ENCODE measurements at regions not wholly inside any gene's neighbourhood (a gene's known extent, or its start where the extent isn't known, plus 50 kb on each side); places are given as distances from the start of the nearest gene placed in this dataset.

- Mint-ChIP-seq H3K36me3 (ENCODE audit: low read depth) (no peaks in the 10 kb centered on the region), H3K4me1 (peaks cover 2% of the 10 kb centered on the region), H3K9me3 (ENCODE audit: low read depth) (peaks cover 12% of the 10 kb centered on the region), H3K27me3 (no peaks in the 10 kb centered on the region), H3K27ac (no peak overlapping the region), H3K4me3 (no peak overlapping the region)
- ChIA-PET POLR2A (no interaction called here), CTCF (interaction anchor here (0.5 kb wide), 1 partner anchor 14 kb away, joined by 3 read pairs; no protein-coding TSS in a partner anchor)
- intact Hi-C loops (cut with DNase I, micrococcal nuclease): no loop called here
- ATAC-seq: no peak
- DNase-seq: no peak
Measured at GRCh38 chr3:16715281-16715680, 110.1 kb upstream of the DAZL start.

GRCh38 chr3:16719426-16719825 is 114.2 kb upstream of the DAZL start:
- intact Hi-C loops (cut with DNase I, micrococcal nuclease): no loop called here
- Mint-ChIP-seq H3K27ac (no peak overlapping the region), H3K27me3 (no peaks in the 10 kb centered on the region), H3K4me3 (no peak overlapping the region), H3K36me3 (ENCODE audit: low read depth) (no peaks in the 10 kb centered on the region), H3K4me1 (peaks cover 4% of the 10 kb centered on the region), H3K9me3 (ENCODE audit: low read depth) (no peaks in the 10 kb centered on the region)
- DNase-seq (no peak), ATAC-seq (no peak)
- POLR2A ChIA-PET: no interaction called here
- CTCF ChIA-PET: interaction anchor here (0.7 to 1.6 kb wide), 2 partner anchors 47 to 48 kb away, joined by 3 read pairs; no protein-coding TSS in a partner anchor

GRCh38 chr3:16720367-16720940 is 115.2 kb upstream of the DAZL start:
- Mint-ChIP-seq H3K4me1 (peaks cover 4% of the 10 kb centered on the region), H3K36me3 (ENCODE audit: low read depth) (no peaks in the 10 kb centered on the region), H3K4me3 (no peak overlapping the region), H3K9me3 (ENCODE audit: low read depth) (peaks cover 3% of the 10 kb centered on the region), H3K27me3 (no peaks in the 10 kb centered on the region), H3K27ac (no peak overlapping the region)
- ChIA-PET CTCF (interaction anchor here (0.6 to 0.7 kb wide), 2 partner anchors 46 to 124 kb away, joined by 3 read pairs; no protein-coding TSS in a partner anchor), POLR2A (no interaction called here)
- intact Hi-C loops (cut with DNase I, micrococcal nuclease): no loop called here
- DNase-seq (no peak), ATAC-seq (peak; percentile 47)

- no peaks in the 10 kb centered on the region for H3K27me3 Mint-ChIP-seq
- H3K36me3 Mint-ChIP-seq (ENCODE audit: low read depth): no peaks in the 10 kb centered on the region
- no peak overlapping the region for H3K4me3 Mint-ChIP-seq
- H3K9me3 Mint-ChIP-seq (ENCODE audit: low read depth): peaks cover 8% of the 10 kb centered on the region
- DNase-seq (no peak), ATAC-seq (no peak)
- no peak overlapping the region for H3K27ac Mint-ChIP-seq
- peaks cover 4% of the 10 kb centered on the region for H3K4me1 Mint-ChIP-seq
- ChIA-PET CTCF (no interaction called here), POLR2A (no interaction called here)
- intact Hi-C loops (cut with DNase I, micrococcal nuclease): no loop called here
Measured at GRCh38 chr3:16721494-16721893, 116.3 kb upstream of the DAZL start.

GRCh38 chr3:16723978-16724377 is 118.8 kb upstream of the DAZL start:
- intact Hi-C loops (cut with DNase I, micrococcal nuclease): no loop called here
- no peak for ATAC-seq
- Mint-ChIP-seq H3K36me3 (ENCODE audit: low read depth) (no peaks in the 10 kb centered on the region), H3K27ac (no peak overlapping the region), H3K4me3 (no peak overlapping the region), H3K4me1 (peaks cover 4% of the 10 kb centered on the region), H3K9me3 (ENCODE audit: low read depth) (peaks cover 8% of the 10 kb centered on the region), H3K27me3 (no peaks in the 10 kb centered on the region)
- ChIA-PET CTCF (no interaction called here), POLR2A (interaction anchor here (0.6 kb wide), 1 partner anchor 663 kb away, joined by 3 read pairs; no protein-coding TSS in a partner anchor)
- DNase-seq: no peak

GRCh38 chr3:16724487-16724886 is 119.3 kb upstream of the DAZL start:
- Mint-ChIP-seq H3K4me3 (no peak overlapping the region), H3K27ac (no peak overlapping the region), H3K27me3 (no peaks in the 10 kb centered on the region), H3K36me3 (ENCODE audit: low read depth) (no peaks in the 10 kb centered on the region), H3K4me1 (peaks cover 4% of the 10 kb centered on the region), H3K9me3 (ENCODE audit: low read depth) (peaks cover 8% of the 10 kb centered on the region)
- no peak for DNase-seq
- CTCF ChIA-PET: no interaction called here
- POLR2A ChIA-PET: interaction anchor here (0.6 kb wide), 1 partner anchor 664 kb away, joined by 3 read pairs; no protein-coding TSS in a partner anchor
- intact Hi-C loops (cut with DNase I, micrococcal nuclease): no loop called here
- ATAC-seq: no peak

GRCh38 chr3:16725972-16726371 is 120.7 kb upstream of the DAZL start:
- ChIA-PET CTCF (no interaction called here), POLR2A (no interaction called here)

GRCh38 chr3:16728770-16729745 is 123.8 kb upstream of the DAZL start:
- no peak overlapping the region for H3K27ac Mint-ChIP-seq
- intact Hi-C loops (cut with DNase I, micrococcal nuclease): no loop called here
- CTCF ChIA-PET: no interaction called here
- DNase-seq (no peak), ATAC-seq (no peak)
- H3K27me3 Mint-ChIP-seq: no peaks in the 10 kb centered on the region
- H3K4me1 Mint-ChIP-seq: no peaks in the 10 kb centered on the region
- H3K9me3 Mint-ChIP-seq (ENCODE audit: low read depth): peaks cover 25% of the 10 kb centered on the region
- H3K36me3 Mint-ChIP-seq (ENCODE audit: low read depth): peaks cover 3% of the 10 kb centered on the region
- POLR2A ChIA-PET: no interaction called here
- no peak overlapping the region for H3K4me3 Mint-ChIP-seq

More at GRCh38 chr3:16725972-16726371, 120.7 kb upstream of the DAZL start:
- DNase-seq (no peak), ATAC-seq (no peak)
- no peaks in the 10 kb centered on the region for H3K36me3 Mint-ChIP-seq (ENCODE audit: low read depth)
- H3K4me1 Mint-ChIP-seq: no peaks in the 10 kb centered on the region
- H3K9me3 Mint-ChIP-seq (ENCODE audit: low read depth): peaks cover 8% of the 10 kb centered on the region
- no peak overlapping the region for H3K27ac Mint-ChIP-seq
- H3K27me3 Mint-ChIP-seq: no peaks in the 10 kb centered on the region
- intact Hi-C loops (cut with DNase I, micrococcal nuclease): no loop called here
- H3K4me3 Mint-ChIP-seq: no peak overlapping the region

- H3K4me3 Mint-ChIP-seq: no peak overlapping the region
- peaks cover 12% of the 10 kb centered on the region for H3K4me1 Mint-ChIP-seq
- ChIA-PET POLR2A (no interaction called here), CTCF (no interaction called here)
- DNase-seq (no peak), ATAC-seq (no peak)
- H3K27ac Mint-ChIP-seq: no peak overlapping the region
- no peaks in the 10 kb centered on the region for H3K36me3 Mint-ChIP-seq (ENCODE audit: low read depth)
- H3K27me3 Mint-ChIP-seq: peaks cover 2% of the 10 kb centered on the region
- intact Hi-C loops (cut with DNase I, micrococcal nuclease): no loop called here
- H3K9me3 Mint-ChIP-seq (ENCODE audit: low read depth): peaks cover 13% of the 10 kb centered on the region
Measured at GRCh38 chr3:16738451-16738850, 133.2 kb upstream of the DAZL start.

- Mint-ChIP-seq H3K4me3 (no peak overlapping the region), H3K36me3 (ENCODE audit: low read depth) (no peaks in the 10 kb centered on the region), H3K27me3 (peaks cover 2% of the 10 kb centered on the region), H3K4me1 (peaks cover 12% of the 10 kb centered on the region), H3K9me3 (ENCODE audit: low read depth) (peaks cover 5% of the 10 kb centered on the region), H3K27ac (no peak overlapping the region)
- intact Hi-C loops (cut with DNase I, micrococcal nuclease): loop anchor here (5.0 kb wide), 3 partner anchors 142 to 413 kb away; no protein-coding TSS in a partner anchor
- ChIA-PET POLR2A (no interaction called here), CTCF (no interaction called here)
- DNase-seq (no peak), ATAC-seq (no peak)
Measured at GRCh38 chr3:16739541-16740105, 134.4 kb upstream of the DAZL start.

- CTCF ChIA-PET: interaction anchor here (1.1 kb wide), 1 partner anchor 140 kb away, joined by 3 read pairs; no protein-coding TSS in a partner anchor
- ATAC-seq (no peak), DNase-seq (no peak)
- POLR2A ChIA-PET: no interaction called here
- peaks cover 12% of the 10 kb centered on the region for H3K4me1 Mint-ChIP-seq
- no peak overlapping the region for H3K27ac Mint-ChIP-seq
- peaks cover 3% of the 10 kb centered on the region for H3K9me3 Mint-ChIP-seq (ENCODE audit: low read depth)
- peaks cover 2% of the 10 kb centered on the region for H3K27me3 Mint-ChIP-seq
- no peaks in the 10 kb centered on the region for H3K36me3 Mint-ChIP-seq (ENCODE audit: low read depth)
- intact Hi-C loops (cut with DNase I, micrococcal nuclease): loop anchor here (5.0 kb wide), 3 partner anchors 143 to 412 kb away; no protein-coding TSS in a partner anchor
- H3K4me3 Mint-ChIP-seq: no peak overlapping the region
Measured at GRCh38 chr3:16740515-16740914, 135.3 kb upstream of the DAZL start.

All from activated CD4-positive, alpha-beta T cell treated with anti-CD3 and anti-CD28 coated beads for 36 hours (primary cell).